A549 (cell line): ENCODE measurements at regions not wholly inside any gene's neighbourhood (a gene's known extent, or its start where the extent isn't known, plus 50 kb on each side); places are given as distances from the start of the nearest gene placed in this dataset.

Experiments used
- CEBPB ChIP-seq, 2 experiments: fragments of >200 bp in 1 of 2; sonication (Bioruptor Twin) in 1 of 2; formaldehyde crosslinking in 1 of 2; IDR thresholded peaks; 2 replicates each; pipeline ENCODE4 v1.6.1; 2012 to 2016
- CTCF ChIP-seq: fragments of >200 bp; sonication (Bioruptor Twin); formaldehyde crosslinking; IDR thresholded peaks from 3 replicates; pipeline ENCODE4 v1.5.1; 2016
- ELK1 ChIP-seq: fragments of 150-350 bp; IDR thresholded peaks from 2 replicates; pipeline ENCODE4 v1.6.1; 2014; ENCODE audit warnings: low read depth, mild to moderate bottlenecking, low read length
- EP300 ChIP-seq, 2 experiments: fragments of >200 bp; sonication (Bioruptor Twin); formaldehyde crosslinking; IDR thresholded peaks; 2 replicates in 1 of 2; 3 replicates in 1 of 2; pipeline ENCODE4 v1.6.1; 2016 to 2017
- ESRRA ChIP-seq: fragments of 150-350 bp; IDR thresholded peaks from 2 replicates; pipeline ENCODE4 v1.6.1; 2014; ENCODE audit warnings: mild to moderate bottlenecking, low read length, borderline replicate concordance
- FOSL2 ChIP-seq, 2 experiments: fragments of 450-650 bp in 1 of 2; fragments of >200 bp in 1 of 2; sonication (Bioruptor Twin) in 1 of 2; formaldehyde crosslinking; IDR thresholded peaks; 2 replicates each; pipeline versions ENCODE4 v1.5.0 to v1.6.1; 2016 to 2020; ENCODE audit warnings: mild to moderate bottlenecking in 1 of 2, moderate library complexity in 1 of 2
- GATA3 ChIP-seq: IDR thresholded peaks from 2 replicates; pipeline ENCODE4 v1.6.1; 2012; ENCODE audit warnings: borderline replicate concordance
- KDM5A ChIP-seq: fragments of 200-600 bp; sonication (generic); IDR thresholded peaks from 2 replicates; pipeline ENCODE4 v1.6.1; 2016; ENCODE audit warnings: antibody characterized with exemption, mild to moderate bottlenecking
- NPAS2 ChIP-seq: fragments of 250-450 bp; sonication (Bioruptor Pico); IDR thresholded peaks from 2 replicates; pipeline ENCODE4 v1.8.0; 2022; ENCODE audit warnings: mild to moderate bottlenecking, moderate library complexity, borderline replicate concordance
- PHF8 ChIP-seq: fragments of 200-600 bp; sonication (generic); IDR thresholded peaks from 2 replicates; pipeline ENCODE4 v1.6.1; 2016; ENCODE audit warnings: low read depth, mild to moderate bottlenecking, antibody characterized with exemption, moderate library complexity, borderline replicate concordance
- POLR2AphosphoS2 ChIP-seq: conservative IDR thresholded peaks from 2 replicates; pipeline ENCODE4 v1.6.1; 2012; ENCODE audit warnings: low read length, improper control_type of control experiment, inconsistent platforms
- ZFP36 ChIP-seq: fragments of 450-650 bp; IDR thresholded peaks from 2 replicates; pipeline ENCODE4 v1.6.1; 2014; ENCODE audit warnings: borderline replicate concordance; ENCODE audit not compliant: partially characterized antibody

- TF ChIP-seq ESRRA (no peak), GATA3 (no peak), CEBPB (IDR thresholded peaks at IDR 0.05) (no peak), CTCF (no peak), EP300 (IDR thresholded peaks at IDR 0.05) (no peak), NPAS2 (CRISPR knock-in tag) (no peak), ZFP36 (no peak), ELK1 (no peak), FOSL2 (IDR thresholded peaks at IDR 0.05) (no peak), FOSL2 (CRISPR knock-in tag; IDR thresholded peaks at IDR 0.05) (no peak), PHF8 (no peak), KDM5A (no peak), POLR2AphosphoS2 (no peak)
These were observed 562.1 kb downstream of the TBC1D22A start for GRCh38 chr22:47324435-47324990.
